ENCODE measurements at regions not wholly inside any gene's neighbourhood (a gene's known extent, or its start where the extent isn't known, plus 50 kb on each side); places are given as distances from the start of the nearest gene placed in this dataset.

DNA sequence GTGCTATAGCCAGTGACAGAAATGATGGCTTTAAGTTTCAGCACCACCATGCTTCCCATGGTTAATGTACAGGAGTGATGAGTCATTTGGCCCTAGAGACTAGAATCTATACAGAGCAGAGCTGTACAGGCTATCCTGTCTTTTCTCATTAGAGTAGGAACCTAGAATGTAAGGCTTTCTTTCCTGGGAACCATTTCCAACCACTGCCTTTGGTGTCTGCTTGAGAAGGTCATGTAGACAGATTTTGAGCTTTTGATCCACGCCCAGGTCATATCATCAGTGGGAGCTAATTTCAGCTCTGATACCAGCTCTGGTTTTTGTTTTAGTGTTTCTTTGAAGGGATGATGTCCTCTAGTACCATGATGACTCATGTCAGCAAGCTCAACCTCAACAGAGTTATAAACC lies 543.1 kb downstream of the NTRK3 start:
- TF ChIP-seq, protein P1, sequence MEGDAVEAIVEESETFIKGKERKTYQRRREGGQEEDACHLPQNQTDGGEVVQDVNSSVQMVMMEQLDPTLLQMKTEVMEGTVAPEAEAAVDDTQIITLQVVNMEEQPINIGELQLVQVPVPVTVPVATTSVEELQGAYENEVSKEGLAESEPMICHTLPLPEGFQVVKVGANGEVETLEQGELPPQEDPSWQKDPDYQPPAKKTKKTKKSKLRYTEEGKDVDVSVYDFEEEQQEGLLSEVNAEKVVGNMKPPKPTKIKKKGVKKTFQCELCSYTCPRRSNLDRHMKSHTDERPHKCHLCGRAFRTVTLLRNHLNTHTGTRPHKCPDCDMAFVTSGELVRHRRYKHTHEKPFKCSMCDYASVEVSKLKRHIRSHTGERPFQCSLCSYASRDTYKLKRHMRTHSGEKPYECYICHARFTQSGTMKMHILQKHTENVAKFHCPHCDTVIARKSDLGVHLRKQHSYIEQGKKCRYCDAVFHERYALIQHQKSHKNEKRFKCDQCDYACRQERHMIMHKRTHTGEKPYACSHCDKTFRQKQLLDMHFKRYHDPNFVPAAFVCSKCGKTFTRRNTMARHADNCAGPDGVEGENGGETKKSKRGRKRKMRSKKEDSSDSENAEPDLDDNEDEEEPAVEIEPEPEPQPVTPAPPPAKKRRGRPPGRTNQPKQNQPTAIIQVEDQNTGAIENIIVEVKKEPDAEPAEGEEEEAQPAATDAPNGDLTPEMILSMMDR (IDR thresholded peaks at IDR 0.05; ENCODE audit: low read depth, low read length): no peak
- TF ChIP-seq EZH2phosphoT487 (IDR thresholded peaks at IDR 0.05; ENCODE audit: low read depth): no peak
